ENCODE measurements at regions not wholly inside any gene's neighbourhood (a gene's known extent, or its start where the extent isn't known, plus 50 kb on each side); places are given as distances from the start of the nearest gene placed in this dataset.

GRCh38 chr5:173457482-173457881 is 129.3 kb upstream of the STC2 start:
- Histone ChIP-seq H3K27ac (replicated peaks) (peak overlapping the region; percentile 83), H3K9me3 (replicated peaks) (no peaks in the 10 kb centered on the region), H3K27me3 (ENCODE audit: low read depth) (no peaks in the 10 kb centered on the region), H3K36me3 (no peaks in the 10 kb centered on the region), H3K4me3 (no peak overlapping the region), H3K4me1 (peaks cover 37% of the 10 kb centered on the region)
- no peak for TF ChIP-seq CTCF (IDR thresholded peaks at IDR 0.05; ENCODE audit: borderline replicate concordance)
- intact Hi-C loops (cut with micrococcal nuclease), result no loop called here
- DNase-seq, result no peak

DNA sequence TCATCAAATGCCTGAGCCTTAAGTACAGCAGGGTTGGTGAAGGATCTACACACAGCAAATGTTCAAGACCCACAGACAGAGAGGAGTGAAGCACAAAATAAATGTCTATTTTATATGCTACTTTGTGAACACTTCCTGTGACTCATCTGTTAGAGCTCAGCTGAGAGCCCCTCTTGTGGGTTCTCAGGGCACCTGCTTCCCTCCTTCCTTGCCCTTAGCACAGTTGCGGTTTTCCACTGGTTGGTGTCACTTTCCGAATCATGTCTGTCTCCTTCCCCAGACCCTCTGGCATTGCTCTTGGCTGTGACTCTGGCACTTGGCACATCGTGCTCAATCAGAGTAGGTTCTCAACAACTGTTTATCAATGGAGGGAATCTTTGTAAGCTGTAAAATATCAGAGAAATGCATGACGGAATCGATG is 128.5 kb upstream of the STC2 start:
- TF ChIP-seq CTCF (IDR thresholded peaks at IDR 0.05; ENCODE audit: borderline replicate concordance), result no peak
- peak overlapping the region; percentile 83 for H3K27ac ChIP-seq (replicated peaks)
- H3K4me1 ChIP-seq, result peaks cover 42% of the 10 kb centered on the region
- no peak for DNase-seq
- H3K27me3 ChIP-seq (ENCODE audit: low read depth), result no peaks in the 10 kb centered on the region
- no peak overlapping the region for H3K4me3 ChIP-seq
- H3K9me3 ChIP-seq (replicated peaks), result no peaks in the 10 kb centered on the region
- intact Hi-C loops (cut with micrococcal nuclease), result no loop called here
- no peaks in the 10 kb centered on the region for H3K36me3 ChIP-seq

- intact Hi-C loops (cut with micrococcal nuclease), result no loop called here
- Histone ChIP-seq H3K27ac (replicated peaks) (peak overlapping the region; percentile 83), H3K27me3 (ENCODE audit: low read depth) (no peaks in the 10 kb centered on the region), H3K36me3 (no peaks in the 10 kb centered on the region), H3K4me3 (no peak overlapping the region), H3K9me3 (replicated peaks) (no peaks in the 10 kb centered on the region), H3K4me1 (peaks cover 48% of the 10 kb centered on the region)
- no peak for DNase-seq
- no peak for TF ChIP-seq CTCF (IDR thresholded peaks at IDR 0.05; ENCODE audit: borderline replicate concordance)
These were observed 128.0 kb upstream of the STC2 start for GRCh38 chr5:173456181-173456580.

- Histone ChIP-seq H3K4me1 (peaks cover 50% of the 10 kb centered on the region), H3K27ac (replicated peaks) (peak overlapping the region; percentile 83), H3K27me3 (ENCODE audit: low read depth) (no peaks in the 10 kb centered on the region), H3K36me3 (no peaks in the 10 kb centered on the region), H3K9me3 (replicated peaks) (no peaks in the 10 kb centered on the region), H3K4me3 (no peak overlapping the region)
- TF ChIP-seq CTCF (IDR thresholded peaks at IDR 0.05; ENCODE audit: borderline replicate concordance), result no peak
- intact Hi-C loops (cut with micrococcal nuclease), result no loop called here
- DNase-seq, result no peak
These were observed 127.4 kb upstream of the STC2 start for GRCh38 chr5:173455599-173455957.

DNA sequence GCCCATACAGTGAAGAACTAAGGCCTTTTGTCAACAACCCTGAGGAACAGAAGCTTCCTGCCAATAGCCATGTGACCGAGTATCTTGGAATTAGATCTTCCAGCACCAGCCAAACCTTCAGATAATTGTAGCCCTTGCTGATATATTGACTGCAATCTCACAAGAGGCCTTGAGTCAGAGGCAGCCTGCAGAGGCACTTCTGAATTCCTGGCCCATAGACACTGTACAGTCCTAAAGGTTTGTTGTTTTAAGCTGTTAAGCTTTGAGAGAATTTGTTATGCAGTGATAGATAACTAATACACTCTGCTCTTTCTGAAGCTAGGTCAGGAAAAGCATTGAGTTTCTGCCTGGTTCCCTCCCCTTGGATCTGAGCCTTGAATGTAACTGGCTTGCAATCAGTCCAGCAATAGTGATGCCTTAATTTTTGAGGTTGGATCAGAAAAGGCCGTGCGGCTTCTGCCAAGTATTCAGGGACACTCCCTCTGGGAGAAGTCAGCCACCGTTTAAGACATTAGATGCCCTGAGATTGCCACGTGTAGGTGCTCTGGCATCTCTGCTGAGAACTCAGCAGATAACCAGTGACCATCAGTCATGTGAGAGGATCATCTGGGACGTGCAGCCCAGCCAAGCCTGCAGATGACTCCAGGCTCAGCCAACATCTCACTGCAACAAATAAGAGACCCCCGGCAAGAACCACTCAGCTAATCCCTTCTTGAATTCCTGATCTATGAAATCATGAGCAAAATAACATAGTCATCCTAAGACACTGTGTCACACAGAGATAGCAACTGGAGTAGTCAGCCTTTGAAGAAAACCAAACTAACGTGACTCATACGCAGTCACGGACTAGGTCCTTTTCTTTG is 126.8 kb upstream of the STC2 start:
- no peak for TF ChIP-seq CTCF (IDR thresholded peaks at IDR 0.05; ENCODE audit: borderline replicate concordance)
- H3K27ac ChIP-seq (replicated peaks), result peak overlapping the region; percentile 83
- no peak overlapping the region for H3K4me3 ChIP-seq
- no peaks in the 10 kb centered on the region for H3K9me3 ChIP-seq (replicated peaks)
- no peaks in the 10 kb centered on the region for H3K36me3 ChIP-seq
- DNase-seq, result peak; percentile 52
- no peaks in the 10 kb centered on the region for H3K27me3 ChIP-seq (ENCODE audit: low read depth)
- peaks cover 50% of the 10 kb centered on the region for H3K4me1 ChIP-seq
- intact Hi-C loops (cut with micrococcal nuclease), result no loop called here
